DMS79 treated with DMSO at 0.1 percent for 48 hours (cell line): ENCODE measurements at regions not wholly inside any gene's neighbourhood (a gene's known extent, or its start where the extent isn't known, plus 50 kb on each side); places are given as distances from the start of the nearest gene placed in this dataset.
"Not testable (repeated sequence)": the region's sequence is repeated elsewhere in the genome, so short reads cannot be mapped to it uniquely, and the experiment has no call there.

Experiments used
- DNase-seq: peaks from one replicate; lab custom pipeline; 2025; lab: John Stamatoyannopoulos, UW

DNA sequence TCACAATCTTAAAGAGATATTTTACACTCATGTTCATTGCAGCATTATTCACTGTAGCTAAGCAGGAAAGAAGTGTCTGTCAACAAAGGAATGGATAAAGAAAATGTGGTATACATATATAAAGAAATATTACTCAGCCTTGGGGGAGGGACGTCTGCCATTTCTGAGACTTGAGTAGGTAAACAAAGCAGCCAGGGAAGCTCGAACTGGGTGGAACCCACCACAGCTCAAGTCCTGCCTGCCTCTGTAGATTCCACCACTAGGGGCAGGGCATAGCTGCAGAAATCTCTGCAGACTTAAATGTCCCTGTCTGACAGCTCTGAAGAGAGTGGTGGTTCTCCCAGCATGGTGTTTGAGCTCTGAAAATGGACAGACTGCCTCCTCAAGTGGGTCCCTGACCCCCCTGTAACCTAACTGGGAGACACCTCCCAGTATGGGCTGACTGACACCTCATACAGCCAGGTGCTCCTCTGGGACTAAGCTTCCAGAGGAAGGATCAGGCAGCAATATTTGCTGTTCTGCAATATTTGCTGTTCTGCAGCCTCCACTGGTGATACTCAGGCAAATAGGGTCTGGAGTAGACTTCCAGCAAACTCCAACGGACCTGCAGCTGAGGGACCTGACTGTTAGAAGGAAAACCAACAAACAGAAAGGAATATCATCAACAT, 183.3 kb upstream of the SSTR4 start:
- DNase-seq, result not testable (repeated sequence)

GRCh38 chr20:22861231-22861980, 173.7 kb upstream of the SSTR4 start:
- DNase-seq, result no peak

DNA sequence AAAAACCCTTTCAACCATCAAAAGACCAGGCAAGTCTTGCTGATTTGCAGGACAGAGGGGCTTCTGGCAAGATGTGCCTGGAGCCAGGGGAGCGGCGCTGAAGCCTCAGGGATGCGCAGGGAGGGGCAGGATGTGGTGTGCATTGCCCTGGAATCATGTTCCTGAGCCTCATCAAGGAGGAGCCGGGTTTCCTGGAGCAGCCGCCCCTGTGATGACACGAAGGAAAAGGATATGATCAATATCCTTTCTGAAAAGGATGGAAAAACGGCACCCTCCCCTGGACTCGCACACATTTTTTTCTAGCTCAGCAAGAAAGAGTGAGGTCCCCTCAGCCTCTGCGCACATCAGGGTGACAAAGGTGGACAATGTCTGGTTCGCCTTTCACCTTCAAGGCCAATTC, 173.1 kb upstream of the SSTR4 start:
- no peak for DNase-seq

DNA sequence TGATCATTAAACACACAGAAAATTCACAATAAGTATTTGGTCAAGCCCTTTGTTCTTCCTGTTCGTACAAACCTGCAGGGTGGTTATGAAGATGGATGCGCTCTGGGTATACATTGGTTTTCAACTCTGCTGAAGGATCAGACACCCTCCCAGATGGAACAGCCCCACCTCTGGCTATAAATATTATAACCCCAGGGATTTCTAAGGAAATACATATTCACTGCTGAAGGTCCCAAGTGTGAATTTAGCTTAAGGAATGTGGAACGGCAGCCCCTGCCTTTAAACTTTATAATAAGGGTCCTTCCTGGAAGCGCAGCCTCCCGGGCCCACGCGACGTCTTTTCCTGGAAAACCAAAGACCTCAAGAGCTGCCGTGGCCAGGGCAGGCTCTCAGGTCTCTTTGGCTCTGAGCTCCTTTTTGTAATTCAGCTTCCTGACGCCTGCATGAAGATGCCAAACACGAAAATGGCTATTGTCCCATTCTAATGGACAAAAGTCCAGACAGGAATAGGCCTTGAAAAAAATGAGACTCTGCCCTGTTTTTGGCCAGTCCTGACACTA, 172.4 kb upstream of the SSTR4 start:
- DNase-seq, result no peak

- DNase-seq, result no peak
These were observed 171.3 kb upstream of the SSTR4 start for GRCh38 chr20:22863826-22864225.

DNA sequence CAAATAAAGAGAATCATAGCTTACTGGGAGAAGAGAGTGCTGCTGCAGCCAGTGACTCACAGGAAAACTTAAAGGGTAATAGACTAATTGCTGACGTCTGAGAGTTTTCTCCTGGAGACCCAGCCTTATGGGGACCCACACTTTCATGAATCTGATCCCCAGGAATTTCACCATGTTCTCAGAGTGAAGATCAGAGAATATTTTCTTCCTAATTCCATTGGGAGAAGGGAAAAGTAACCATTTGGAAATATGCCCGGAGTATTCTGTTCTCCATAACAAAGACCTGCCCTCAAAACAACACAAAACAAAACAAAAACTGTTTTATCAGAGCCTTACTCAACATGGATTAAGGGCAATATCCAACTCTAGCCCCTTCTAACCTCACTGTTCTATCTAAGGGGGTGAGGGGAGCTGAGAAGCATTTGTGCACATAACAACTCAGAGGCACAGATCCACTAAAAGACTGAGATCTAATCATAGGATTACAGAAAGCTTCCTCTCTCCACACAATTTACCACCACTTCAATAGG, 168.2 kb upstream of the SSTR4 start:
- DNase-seq, result no peak

GRCh38 chr20:22878166-22878565, 156.9 kb upstream of the SSTR4 start:
- DNase-seq, result no peak

GRCh38 chr20:22880277-22880676, 154.8 kb upstream of the SSTR4 start:
- DNase-seq, result no peak

DNA sequence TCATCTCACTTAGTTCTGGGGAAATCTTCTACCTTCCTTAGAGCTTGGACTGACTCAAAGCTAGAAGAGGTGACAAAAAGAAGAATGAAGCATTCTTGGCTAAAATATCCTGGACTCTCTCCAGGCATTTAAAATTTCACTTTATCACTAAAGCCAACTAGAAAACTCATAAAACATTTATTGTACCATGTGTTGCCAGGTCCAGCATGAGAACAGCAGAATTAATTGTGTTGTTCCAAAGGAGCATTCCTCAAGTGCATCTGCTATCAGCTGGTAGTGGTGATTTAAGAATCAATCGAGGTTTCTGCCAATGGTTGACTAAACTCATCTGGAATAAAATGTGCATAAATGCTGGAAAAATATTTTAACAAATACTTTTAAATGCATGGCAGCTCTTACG, 147.3 kb upstream of the SSTR4 start:
- DNase-seq, result no peak

- no peak for DNase-seq
These were observed 144.4 kb upstream of the SSTR4 start for GRCh38 chr20:22890594-22891300.

DNA sequence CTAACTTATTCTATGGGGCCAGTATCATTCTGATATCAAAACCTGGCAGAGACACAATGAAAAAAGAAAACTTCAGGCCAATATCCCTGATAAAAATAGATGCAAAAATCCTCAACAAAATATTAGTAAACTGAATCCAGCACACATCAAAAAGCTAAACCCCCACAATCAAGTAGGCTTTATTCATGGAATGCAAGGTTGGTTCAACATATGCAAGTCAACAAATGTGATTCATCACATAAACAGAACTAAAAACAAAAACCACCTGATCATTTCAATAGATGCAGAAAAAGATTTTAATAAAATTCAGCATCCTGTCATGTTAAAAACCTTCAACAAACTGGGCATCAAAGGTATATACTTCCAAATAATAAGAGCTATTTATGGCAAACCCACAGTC, 133.9 kb upstream of the SSTR4 start:
- DNase-seq, result no peak

GRCh38 chr20:22901921-22902320, 133.2 kb upstream of the SSTR4 start:
- DNase-seq, result no peak

DNA sequence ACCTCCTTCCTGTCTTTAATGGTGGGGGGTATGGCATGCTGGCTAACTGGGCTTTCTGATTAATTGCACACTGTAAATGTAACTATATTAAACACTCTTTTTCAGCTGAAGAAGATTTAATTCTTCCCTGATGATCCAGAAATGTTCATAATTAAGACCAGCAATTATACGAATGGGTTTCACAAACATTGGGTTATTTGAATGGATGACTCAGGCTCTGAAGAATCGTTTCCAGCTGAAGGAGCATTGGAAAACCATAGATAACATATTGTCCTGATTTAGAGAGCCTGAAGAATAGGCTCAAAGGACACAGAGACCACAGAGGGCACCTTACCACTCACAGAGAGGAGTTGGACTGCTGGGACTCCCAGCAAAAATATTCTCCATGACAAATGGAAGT, 130.7 kb upstream of the SSTR4 start:
- no peak for DNase-seq

DNA sequence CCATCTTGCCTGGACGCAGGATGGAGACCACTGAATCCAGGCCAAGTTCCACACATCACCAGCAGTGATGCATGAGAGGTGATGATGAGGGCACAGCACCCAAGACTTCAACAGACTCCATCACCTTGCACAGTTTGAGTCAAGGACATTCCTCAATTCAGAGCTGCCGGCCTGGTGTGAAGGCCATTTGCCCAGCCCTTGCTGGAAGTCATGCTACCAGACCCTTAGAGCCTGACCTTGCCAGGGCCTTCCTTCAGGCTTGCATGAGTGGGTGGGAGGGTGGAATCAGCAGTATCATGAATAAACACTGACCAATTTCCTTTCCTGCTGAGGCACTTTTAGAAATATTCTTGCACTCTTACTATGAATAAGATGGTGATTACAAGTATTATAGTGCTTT, 130.2 kb upstream of the SSTR4 start:
- DNase-seq, result no peak

GRCh38 chr20:22905658-22906057, 129.5 kb upstream of the SSTR4 start:
- DNase-seq, result no peak

- no peak for DNase-seq
These were observed 126.7 kb upstream of the SSTR4 start for GRCh38 chr20:22908437-22908836.

- DNase-seq, result no peak
These were observed 126.2 kb upstream of the SSTR4 start for GRCh38 chr20:22908944-22909343.

GRCh38 chr20:22909436-22909835, 125.7 kb upstream of the SSTR4 start:
- DNase-seq, result no peak

GRCh38 chr20:22910287-22910852, 124.7 kb upstream of the SSTR4 start:
- no peak for DNase-seq

GRCh38 chr20:22914291-22914690, 120.8 kb upstream of the SSTR4 start:
- DNase-seq, result no peak

GRCh38 chr20:22915512-22915911, 119.6 kb upstream of the SSTR4 start:
- no peak for DNase-seq
